Stimulated activated CD4-positive, alpha-beta T cell treated with anti-CD3 and anti-CD28 coated beads, Interleukin-1b, Interleukin-23, amount 100 ng/mL, for 24 hours (primary cell): ENCODE measurements at regions not wholly inside any gene's neighbourhood (a gene's known extent, or its start where the extent isn't known, plus 50 kb on each side); places are given as distances from the start of the nearest gene placed in this dataset.
"Not testable (repeated sequence)": the region's sequence is repeated elsewhere in the genome, so short reads cannot be mapped to it uniquely, and the experiment has no call there.

Experiments used
- DNase-seq, 4 experiments: peaks; one replicate each; pipeline ENCODE4 v3.0.0-alpha.2; 2020; ENCODE audit warnings: low read depth in 4 of 4, low spot score in 1 of 4

DNA sequence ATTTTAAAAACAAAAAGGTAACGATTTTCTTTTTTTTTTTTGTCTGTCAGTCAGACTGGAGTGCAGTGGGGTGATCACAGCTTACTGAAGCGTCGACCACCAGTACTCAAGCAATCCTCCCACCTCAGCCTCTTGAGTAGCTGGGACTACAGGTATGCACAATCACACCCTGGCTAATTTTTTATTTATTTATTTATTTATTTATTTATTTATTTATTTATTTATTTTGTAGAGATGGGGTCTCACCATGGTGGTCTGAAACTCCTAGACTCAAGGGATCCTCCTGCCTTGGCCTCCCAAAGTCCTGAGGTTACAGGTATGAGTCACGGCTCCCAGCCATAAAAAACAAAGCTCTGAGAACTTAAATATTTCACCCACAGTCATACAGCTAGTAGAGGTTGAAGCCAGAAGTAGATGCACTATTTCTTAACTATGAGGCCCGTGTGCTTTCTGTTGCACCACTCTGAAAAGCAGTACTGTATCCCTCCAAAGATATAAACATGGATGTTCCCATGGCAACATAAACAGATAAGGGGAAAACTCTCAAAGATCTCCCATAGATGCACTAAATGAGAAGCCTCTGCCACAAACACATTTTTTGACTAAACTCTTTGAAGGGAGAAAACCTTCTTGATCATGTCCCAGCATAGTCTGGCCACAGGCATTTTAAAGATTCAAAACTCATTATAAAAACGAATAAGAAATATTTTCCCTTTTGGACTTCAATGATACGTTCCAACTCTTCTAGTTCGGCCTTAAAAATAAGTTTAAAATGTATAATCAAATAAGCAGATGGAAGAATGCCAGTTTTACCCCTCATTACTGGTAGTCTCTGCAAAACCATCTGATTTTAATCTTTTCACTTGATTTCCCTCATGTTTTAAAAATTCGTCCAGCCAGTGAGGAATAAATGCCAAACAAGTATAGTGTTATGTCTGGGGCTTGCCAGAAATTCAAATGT is 162.3 kb upstream of the ARHGEF26 start:
- no peak for DNase-seq

GRCh38 chr3:153960458-153961074 is 160.6 kb upstream of the ARHGEF26 start:
- DNase-seq: no peak

- DNase-seq: no peak
Measured at GRCh38 chr3:153961494-153961893, 159.7 kb upstream of the ARHGEF26 start.

DNA sequence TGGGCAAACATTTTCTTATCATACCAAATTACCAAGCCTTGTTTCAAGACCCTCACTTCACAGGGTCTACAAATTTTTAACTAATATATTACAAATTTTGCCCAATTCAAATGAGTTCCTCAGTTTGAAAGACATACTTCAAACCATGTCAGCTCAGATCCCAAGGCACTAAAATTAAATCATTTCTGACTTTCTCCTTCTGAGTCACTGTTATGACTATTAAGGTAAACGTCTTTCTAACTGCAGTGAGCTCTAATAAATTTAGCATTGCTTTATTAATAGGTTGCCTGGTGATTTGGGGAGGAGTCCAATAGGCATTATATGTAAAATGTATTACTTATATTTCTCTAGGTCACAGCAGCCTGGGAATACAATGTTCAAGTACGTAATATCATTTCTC is 158.2 kb upstream of the ARHGEF26 start:
- no peak for DNase-seq

GRCh38 chr3:153967260-153967659 is 153.9 kb upstream of the ARHGEF26 start:
- no peak for DNase-seq

DNA sequence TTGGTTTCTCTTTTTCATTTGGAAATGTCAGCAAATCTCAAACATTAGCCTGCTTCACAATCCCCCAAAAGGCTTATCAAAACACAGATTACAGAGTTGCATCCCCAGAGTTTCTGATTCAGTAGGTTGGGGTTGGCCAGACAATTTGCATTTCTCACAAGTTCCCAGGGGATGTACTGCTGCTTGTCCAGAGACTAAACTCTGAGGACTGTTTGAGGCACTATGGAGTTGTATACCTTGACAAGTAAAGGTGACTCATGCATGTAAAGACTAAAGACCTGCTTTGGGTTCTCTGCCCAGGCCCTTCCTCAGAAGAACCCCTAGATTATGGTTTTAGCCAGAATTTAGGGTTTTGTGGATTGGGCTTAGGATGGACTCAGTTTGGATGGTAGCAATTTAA is 151.1 kb upstream of the ARHGEF26 start:
- no peak for DNase-seq

GRCh38 chr3:153970741-153971347 is 150.3 kb upstream of the ARHGEF26 start:
- no peak for DNase-seq

DNA sequence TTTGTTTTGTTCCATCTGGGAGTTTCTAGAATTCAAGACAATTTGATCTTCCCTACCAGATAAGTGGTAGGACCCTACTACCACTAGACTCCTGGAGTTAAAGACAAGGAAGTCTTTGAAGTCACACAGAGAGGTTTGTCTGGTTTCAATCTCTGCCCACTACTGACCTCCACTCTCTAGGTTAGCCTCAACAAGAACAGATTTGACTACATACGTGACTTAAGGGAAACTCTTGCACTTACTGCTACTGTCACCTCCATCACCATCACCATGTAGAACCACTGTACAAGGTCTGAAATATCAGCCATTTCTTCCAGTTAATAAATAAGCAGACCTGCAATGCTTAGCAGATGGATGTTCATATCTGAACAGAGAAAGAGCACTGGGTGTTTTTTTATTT is 148.3 kb upstream of the ARHGEF26 start:
- DNase-seq: no peak

DNA sequence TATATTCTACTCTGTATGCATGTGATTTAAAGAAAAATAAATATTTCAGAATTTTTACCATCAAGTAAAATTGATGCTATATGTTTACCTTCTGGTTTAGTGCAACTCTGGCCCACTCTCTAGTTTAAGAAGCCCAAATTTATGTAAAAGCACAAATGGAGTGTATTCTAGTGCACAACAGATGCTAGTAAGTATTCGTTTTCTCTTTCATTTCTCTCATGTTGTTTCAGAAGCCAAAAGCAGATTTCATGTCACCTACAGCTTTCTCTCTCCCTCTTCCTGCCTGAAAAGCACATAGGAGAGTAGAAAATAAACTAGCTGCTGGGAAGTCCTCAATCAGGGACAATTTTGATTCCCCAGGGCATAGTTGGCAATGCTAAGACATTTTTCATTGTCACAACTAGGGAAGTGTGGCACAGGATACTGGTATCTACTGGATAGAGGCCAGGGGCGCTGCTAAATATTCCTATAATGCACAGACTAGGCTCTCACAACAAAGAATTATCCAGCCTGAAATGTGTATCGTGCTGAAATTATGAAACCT is 147.4 kb upstream of the ARHGEF26 start:
- no peak for DNase-seq

- no peak for DNase-seq
Measured at GRCh38 chr3:153974614-153975013, 146.6 kb upstream of the ARHGEF26 start.

- DNase-seq: no peak
Measured at GRCh38 chr3:153976891-153977554, 144.2 kb upstream of the ARHGEF26 start.

- DNase-seq: no peak
Measured at GRCh38 chr3:153978006-153978405, 143.2 kb upstream of the ARHGEF26 start.

- no peak for DNase-seq
Measured at GRCh38 chr3:153979418-153980251, 141.6 kb upstream of the ARHGEF26 start.

DNA sequence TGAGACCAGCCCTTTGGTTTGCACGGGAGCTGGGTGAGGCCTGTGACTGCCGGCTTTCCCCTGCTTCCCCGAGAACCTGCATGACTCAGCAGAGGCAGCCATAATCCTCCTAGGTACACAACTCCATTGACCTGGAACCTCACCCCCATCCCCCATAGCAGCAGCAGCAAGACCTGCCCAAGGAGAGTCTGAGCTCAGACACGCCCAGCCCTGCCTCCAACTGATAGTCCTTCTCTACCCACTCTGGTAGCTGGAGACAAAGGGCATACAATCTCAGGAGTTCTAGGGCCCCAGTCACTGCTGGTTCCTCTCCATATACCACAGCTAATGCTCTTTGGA is 141.0 kb upstream of the ARHGEF26 start:
- no peak for DNase-seq

DNA sequence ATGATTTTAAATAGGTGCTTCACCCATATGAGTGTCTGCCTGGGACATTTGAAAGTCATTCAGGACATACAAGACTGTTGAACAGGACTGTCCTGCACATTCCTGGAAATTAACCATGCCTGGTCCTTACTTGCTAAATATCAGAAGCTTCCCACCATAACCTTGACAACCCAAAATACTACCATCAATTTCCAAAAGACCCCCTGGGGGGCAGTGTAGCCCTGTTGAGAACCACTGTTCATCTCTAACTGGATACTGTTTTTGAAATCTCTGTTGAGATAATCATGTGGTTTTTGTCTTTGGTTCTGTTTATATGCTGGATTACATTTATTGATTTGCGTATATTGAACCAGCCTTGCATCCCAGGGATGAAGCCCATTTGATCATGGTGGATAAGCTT is 123.8 kb upstream of the ARHGEF26 start:
- not testable (repeated sequence) for DNase-seq

GRCh38 chr3:154003649-154004048 is 117.5 kb upstream of the ARHGEF26 start:
- DNase-seq: no peak

GRCh38 chr3:154011036-154011435 is 110.2 kb upstream of the ARHGEF26 start:
- no peak for DNase-seq

DNA sequence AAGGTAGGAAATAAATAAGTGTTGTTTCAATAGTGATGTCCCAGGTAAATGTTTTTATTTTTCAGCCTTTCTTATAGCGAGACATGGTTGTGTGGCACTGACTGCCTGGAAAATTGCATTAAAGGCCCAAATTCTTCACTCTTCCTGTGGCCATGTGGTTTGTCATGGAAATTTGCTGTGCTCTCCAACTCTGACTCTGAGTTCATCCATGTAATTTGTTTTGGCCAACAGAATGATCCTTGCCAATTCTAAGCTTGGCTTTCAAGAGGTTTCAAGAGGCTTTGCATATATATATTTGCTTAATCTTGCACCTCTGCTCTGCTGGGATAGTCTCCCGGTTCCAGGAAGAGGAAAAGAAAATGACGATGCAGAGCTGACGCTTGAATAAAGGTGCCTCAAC is 107.5 kb upstream of the ARHGEF26 start:
- no peak for DNase-seq

- no peak for DNase-seq
Measured at GRCh38 chr3:154015307-154015706, 105.9 kb upstream of the ARHGEF26 start.

- DNase-seq: peak in 2 of 4 experiments; percentile 6 to 11
Measured at GRCh38 chr3:154018100-154018696, 103.0 kb upstream of the ARHGEF26 start.
